RKO (cell line): ENCODE measurements at regions not wholly inside any gene's neighbourhood (a gene's known extent, or its start where the extent isn't known, plus 50 kb on each side); places are given as distances from the start of the nearest gene placed in this dataset.
"Not testable (repeated sequence)": the region's sequence is repeated elsewhere in the genome, so short reads cannot be mapped to it uniquely, and the experiment has no call there.

Experiments used
- DNase-seq: peaks from one replicate; pipeline ENCODE4 v3.0.0-alpha.2; 2016; ENCODE audit warnings: low spot score

- DNase-seq, result not testable (repeated sequence)
Observed at GRCh38 chr4:154907345-154908045, 126.4 kb downstream of the RBM46 start.

GRCh38 chr4:154908168-154908567, 127.1 kb downstream of the RBM46 start:
- DNase-seq, result peak; percentile 59

- peak; percentile 5 for DNase-seq
Observed at GRCh38 chr4:154911097-154911496, 130.0 kb downstream of the RBM46 start.

- no peak for DNase-seq
Observed at GRCh38 chr4:154911608-154912098, 130.6 kb downstream of the RBM46 start.

- no peak for DNase-seq
Observed at GRCh38 chr4:154916068-154916467, 135.0 kb downstream of the RBM46 start.

GRCh38 chr4:154927126-154927680, 146.1 kb downstream of the RBM46 start:
- DNase-seq, result no peak

GRCh38 chr4:154928640-154929257, 147.7 kb downstream of the RBM46 start:
- peak; percentile 39 for DNase-seq

- no peak for DNase-seq
Observed at GRCh38 chr4:154936873-154937272, 155.8 kb downstream of the RBM46 start.

GRCh38 chr4:154939851-154940250, 158.8 kb downstream of the RBM46 start:
- no peak for DNase-seq

- DNase-seq, result no peak
Observed at GRCh38 chr4:154942176-154942575, 161.1 kb downstream of the RBM46 start.

- DNase-seq, result no peak
Observed at GRCh38 chr4:154944996-154945395, 163.9 kb downstream of the RBM46 start.

- DNase-seq, result no peak
Observed at GRCh38 chr4:154946113-154946512, 165.0 kb downstream of the RBM46 start.

- no peak for DNase-seq
Observed at GRCh38 chr4:154953691-154954090, 172.6 kb downstream of the RBM46 start.

- no peak for DNase-seq
Observed at GRCh38 chr4:154954117-154954516, 173.0 kb downstream of the RBM46 start.

- no peak for DNase-seq
Observed at GRCh38 chr4:154958121-154958520, 177.0 kb downstream of the RBM46 start.

- no peak for DNase-seq
Observed at GRCh38 chr4:154958621-154959358, 177.7 kb downstream of the RBM46 start.

- DNase-seq, result no peak
Observed at GRCh38 chr4:154959756-154960155, 178.7 kb downstream of the RBM46 start.

- no peak for DNase-seq
Observed at GRCh38 chr4:154960476-154960875, 179.4 kb downstream of the RBM46 start.

GRCh38 chr4:154961263-154961662, 180.2 kb downstream of the RBM46 start:
- DNase-seq, result no peak

- no peak for DNase-seq
Observed at GRCh38 chr4:154973244-154974035, 192.4 kb downstream of the RBM46 start.

GRCh38 chr4:154977228-154977627, 196.2 kb downstream of the RBM46 start:
- DNase-seq, result no peak
